IMR-90 (cell line): ENCODE measurements at regions not wholly inside any gene's neighbourhood (a gene's known extent, or its start where the extent isn't known, plus 50 kb on each side); places are given as distances from the start of the nearest gene placed in this dataset.

Experiments
- ATAC-seq: fragments of 200-7000 bp; cut with Tn5 transposase; 2 replicates; pipeline ENCODE4 v1.9.1; 2020; ENCODE audit warnings: low read depth, mild to moderate bottlenecking, moderate library complexity
- BruUV-seq: library from RNA; stranded (reverse); fragments of 400-500 nt; replicated peaks from 2 replicates; lab custom pipeline; 2021; lab: Mats Ljungman, UMichigan
- CTCF ChIA-PET: fragments of 300-600 bp; formaldehyde crosslinking; extraction: SDS; loops from one replicate; lab custom pipeline; 2021; ENCODE audit warnings: antibody characterized with exemption; lab: Yijun Ruan, JAX
- POLR2A ChIA-PET: fragments of 300-600 bp; sonication (Branson Sonifier 250); formaldehyde crosslinking; loops from one replicate; lab custom pipeline; 2022; ENCODE audit warnings: antibody characterized with exemption; ENCODE audit not compliant: unreplicated experiment; lab: Charles Lee
- DNase-seq: peaks from one replicate; pipeline ENCODE4 v3.0.0; 2013
- H2AFZ ChIP-seq: replicated peaks from 2 replicates; pipeline ENCODE3; 2013; ENCODE audit warnings: low read length, mild to moderate bottlenecking; ENCODE audit not compliant: poor library complexity
- H2AK5ac ChIP-seq: 2 replicates; pipeline ENCODE4 v1.6.1; 2013; ENCODE audit warnings: low read depth, low read length, inconsistent platforms
- H2AK9ac ChIP-seq: replicated peaks from 2 replicates; pipeline ENCODE3; 2013; ENCODE audit warnings: mild to moderate bottlenecking, low read depth, low read length, moderate library complexity; ENCODE audit not compliant: poor library complexity
- H2BK120ac ChIP-seq: 2 replicates; pipeline ENCODE4 v1.6.1; 2013; ENCODE audit warnings: low read depth, low read length, inconsistent platforms
- H2BK15ac ChIP-seq: 3 replicates; pipeline ENCODE4 v1.6.1; 2013; ENCODE audit warnings: low read depth, low read length, inconsistent platforms
- H2BK20ac ChIP-seq: 2 replicates; pipeline ENCODE4 v1.6.1; 2013; ENCODE audit warnings: low read depth, mild to moderate bottlenecking, inconsistent platforms, low read length, moderate library complexity
- H2BK5ac ChIP-seq: 2 replicates; pipeline ENCODE4 v1.6.1; 2013; ENCODE audit warnings: mild to moderate bottlenecking, low read depth, low read length, inconsistent platforms; ENCODE audit not compliant: poor library complexity, severe bottlenecking
- H3K14ac ChIP-seq: replicated peaks from 2 replicates; pipeline ENCODE4 v1.6.1; 2013; ENCODE audit warnings: low read depth, low read length, inconsistent platforms
- H3K18ac ChIP-seq: 2 replicates; pipeline ENCODE4 v1.6.1; 2013; ENCODE audit warnings: low read depth, low read length, control low read depth
- H3K23ac ChIP-seq: 2 replicates; pipeline ENCODE4 v1.6.1; 2013; ENCODE audit warnings: low read depth, low read length, inconsistent platforms
- H3K27ac ChIP-seq: 2 replicates; pipeline ENCODE4 v1.5.1; 2013; ENCODE audit warnings: mild to moderate bottlenecking, control low read depth, low read length; ENCODE audit not compliant: insufficient read depth
- H3K27me3 ChIP-seq: 2 replicates; pipeline ENCODE4 v1.6.1; 2013; ENCODE audit warnings: low read length; ENCODE audit not compliant: control insufficient read depth, insufficient read depth
- H3K36me3 ChIP-seq: 2 replicates; pipeline ENCODE4 v1.6.1; 2013; ENCODE audit warnings: low read length, mixed read lengths; ENCODE audit not compliant: control insufficient read depth, insufficient read depth
- H3K4ac ChIP-seq: 2 replicates; pipeline ENCODE4 v1.6.1; 2013; ENCODE audit warnings: low read depth, low read length, inconsistent platforms
- H3K4me1 ChIP-seq: 2 replicates; pipeline ENCODE4 v1.6.1; 2013; ENCODE audit warnings: low read length, mixed read lengths; ENCODE audit not compliant: control insufficient read depth, insufficient read depth
- H3K4me2 ChIP-seq: 2 replicates; pipeline ENCODE4 v1.6.1; 2013; ENCODE audit warnings: low read depth, mild to moderate bottlenecking, control low read depth, low read length, moderate library complexity
- H3K4me3 ChIP-seq: 2 replicates; pipeline ENCODE4 v1.5.1; 2013; ENCODE audit warnings: low read depth, mild to moderate bottlenecking, control low read depth, low read length, moderate library complexity; ENCODE audit not compliant: insufficient read depth
- H3K56ac ChIP-seq: 2 replicates; pipeline ENCODE4 v1.6.1; 2013; ENCODE audit warnings: low read length, inconsistent platforms; ENCODE audit not compliant: insufficient read depth; ENCODE audit errors: extremely low read depth
- H3K79me1 ChIP-seq, 2 experiments: 2 replicates each; pipeline ENCODE4 v1.6.1; 2013; ENCODE audit warnings: low read length in 2 of 2, inconsistent platforms in 1 of 2, low read depth in 1 of 2
- H3K9ac ChIP-seq: 2 replicates; pipeline ENCODE4 v1.6.1; 2013; ENCODE audit warnings: low read depth, low read length, control low read depth
- H3K9me1 ChIP-seq: 2 replicates; pipeline ENCODE4 v1.6.1; 2013; ENCODE audit warnings: low read length, inconsistent platforms; ENCODE audit not compliant: insufficient read depth
- H3K9me3 ChIP-seq: 2 replicates; pipeline ENCODE4 v1.6.1; 2013; ENCODE audit warnings: low read length; ENCODE audit not compliant: control insufficient read depth, insufficient read depth
- H4K20me1 ChIP-seq: 2 replicates; pipeline ENCODE4 v1.6.1; 2013; ENCODE audit warnings: low read length, inconsistent platforms; ENCODE audit not compliant: insufficient read depth
- H4K5ac ChIP-seq: 2 replicates; pipeline ENCODE4 v1.6.1; 2013; ENCODE audit warnings: mild to moderate bottlenecking, low read depth, low read length, control low read depth
- H4K8ac ChIP-seq, 2 experiments: 2 replicates each; pipeline ENCODE4 v1.6.1; 2013; ENCODE audit warnings: low read depth in 2 of 2, low read length in 2 of 2, control low read depth in 1 of 2, inconsistent platforms in 1 of 2
- H4K91ac ChIP-seq: 2 replicates; pipeline ENCODE4 v1.6.1; 2013; ENCODE audit warnings: low read depth, low read length, inconsistent platforms; ENCODE audit not compliant: insufficient read depth
- CHD1 ChIP-seq: IDR thresholded peaks from 2 replicates; pipeline ENCODE4 v1.6.1; 2012; ENCODE audit warnings: low read depth, low read length, improper control_type of control experiment
- MAFK ChIP-seq: IDR thresholded peaks from 2 replicates; pipeline ENCODE4 v1.6.1; 2012; ENCODE audit warnings: low read depth, low read length, improper control_type of control experiment
- MXI1 ChIP-seq: IDR thresholded peaks from 2 replicates; pipeline ENCODE4 v1.6.1; 2012; ENCODE audit warnings: low read depth, mild to moderate bottlenecking, low read length, moderate library complexity, borderline replicate concordance
- POLR2A ChIP-seq: IDR thresholded peaks from 2 replicates; pipeline ENCODE4 v1.6.1; 2012; ENCODE audit warnings: mild to moderate bottlenecking, low read depth, low read length
- RAD21 ChIP-seq: IDR thresholded peaks from 2 replicates; pipeline ENCODE4 v1.6.1; 2012; ENCODE audit warnings: low read length, improper control_type of control experiment
- RCOR1 ChIP-seq: IDR thresholded peaks from 2 replicates; pipeline ENCODE4 v1.6.1; 2012; ENCODE audit warnings: mild to moderate bottlenecking, low read length, improper control_type of control experiment; ENCODE audit not compliant: insufficient replicate concordance
- WGBS, 2 experiments: methylation state at CpG; one replicate each; pipeline versions ENCODE4 v1.1.5 to v1.1.7; 2013; ENCODE audit warnings: missing lambda C conversion rate in 2 of 2; ENCODE audit not compliant: insufficient read length in 1 of 2; ENCODE audit errors: extremely low coverage in 2 of 2; 5-methylcytosine and 5-hydroxymethylcytosine counted together
- dilution Hi-C: fragments of 300-500 bp; cut with HindIII; formaldehyde crosslinking; loops from one replicate; pipeline ENCODE4 v1.14.3; 2018; ENCODE audit warnings: low sequenced_read_pairs; ENCODE audit not compliant: unreplicated experiment
- in situ Hi-C: fragments of 300-500 bp; cut with MboI; formaldehyde crosslinking; loops from 3 replicates; pipeline ENCODE4 v1.14.3; 2019; ENCODE audit warnings: low sequenced_read_pairs, inconsistent platforms, mixed read lengths
- intact Hi-C: fragments of 100-400 bp; cut with micrococcal nuclease; formaldehyde crosslinking; loops from 2 replicates; pipeline ENCODE4 v1.10.0; 2022
- TF ChIP-seq, protein P1 (sequence below): conservative IDR thresholded peaks from 2 replicates; pipeline ENCODE4 v1.5.1; 2012; ENCODE audit warnings: mild to moderate bottlenecking, low read depth, low read length, improper control_type of control experiment

DNA sequence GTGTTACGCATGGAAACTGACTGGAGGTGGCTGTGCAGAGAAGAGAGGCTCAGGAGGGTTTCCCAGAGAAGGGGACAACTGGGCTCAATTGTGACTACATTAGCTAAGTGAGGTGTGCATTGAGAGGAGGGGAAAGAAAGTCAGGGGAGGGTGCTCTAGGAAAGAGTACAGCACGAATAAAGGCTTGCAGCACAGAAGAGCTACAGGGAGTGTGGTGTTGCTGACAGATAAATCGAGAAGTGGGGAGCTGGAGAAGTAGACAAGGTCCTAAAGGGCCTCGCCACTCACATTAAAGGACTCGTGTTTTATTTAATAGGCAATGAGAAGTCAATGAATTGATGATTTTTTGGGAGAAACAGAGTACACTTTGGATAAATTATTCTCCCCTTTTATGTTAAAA is 65.7 kb upstream of the CTAGE1 start:
- Histone ChIP-seq H2BK120ac (no peak overlapping the region), H3K56ac (no peak overlapping the region), H3K4me2 (no peak overlapping the region), H4K91ac (no peak overlapping the region), H3K27me3 (no peaks in the 10 kb centered on the region), H3K4me3 (no peak overlapping the region), H3K9ac (no peak overlapping the region), H3K36me3 (no peaks in the 10 kb centered on the region), H2BK5ac (no peak overlapping the region), H3K9me3 (no peaks in the 10 kb centered on the region), H3K4me1 (peaks cover 2% of the 10 kb centered on the region; the same call in 1 of the 2 replicates), H3K27ac (no peak overlapping the region), H4K5ac (no peak overlapping the region), H3K4ac (no peak overlapping the region), H2AFZ (no peak overlapping the region), H4K20me1 (no peaks in the 10 kb centered on the region), H2BK20ac (no peak overlapping the region), H3K23ac (no peak overlapping the region), H2AK9ac (no peak overlapping the region), H3K14ac (no peak overlapping the region), H2BK15ac (no peak overlapping the region; the same call in 2 of the 3 replicates), H2AK5ac (no peak overlapping the region), H3K18ac (no peak overlapping the region), H4K8ac (no peak overlapping the region), H3K9me1 (peaks cover 2% of the 10 kb centered on the region; the same call in 1 of the 2 replicates), H3K79me1 (no peaks in the 10 kb centered on the region)
- POLR2A ChIA-PET, result no interaction called here
- in situ Hi-C loops, result no loop called here
- no TSS peak for BruUV-seq
- ATAC-seq (no peak), DNase-seq (no peak)
- no CpG with 5 or more reads among the region's 5 CpGs for WGBS, 2 experiments
- TF ChIP-seq RCOR1, result no peak
- TF ChIP-seq MAFK, result no peak
- TF ChIP-seq RAD21, result no peak
- TF ChIP-seq CHD1, result no peak
- TF ChIP-seq MXI1, result no peak
- TF ChIP-seq, protein P1, sequence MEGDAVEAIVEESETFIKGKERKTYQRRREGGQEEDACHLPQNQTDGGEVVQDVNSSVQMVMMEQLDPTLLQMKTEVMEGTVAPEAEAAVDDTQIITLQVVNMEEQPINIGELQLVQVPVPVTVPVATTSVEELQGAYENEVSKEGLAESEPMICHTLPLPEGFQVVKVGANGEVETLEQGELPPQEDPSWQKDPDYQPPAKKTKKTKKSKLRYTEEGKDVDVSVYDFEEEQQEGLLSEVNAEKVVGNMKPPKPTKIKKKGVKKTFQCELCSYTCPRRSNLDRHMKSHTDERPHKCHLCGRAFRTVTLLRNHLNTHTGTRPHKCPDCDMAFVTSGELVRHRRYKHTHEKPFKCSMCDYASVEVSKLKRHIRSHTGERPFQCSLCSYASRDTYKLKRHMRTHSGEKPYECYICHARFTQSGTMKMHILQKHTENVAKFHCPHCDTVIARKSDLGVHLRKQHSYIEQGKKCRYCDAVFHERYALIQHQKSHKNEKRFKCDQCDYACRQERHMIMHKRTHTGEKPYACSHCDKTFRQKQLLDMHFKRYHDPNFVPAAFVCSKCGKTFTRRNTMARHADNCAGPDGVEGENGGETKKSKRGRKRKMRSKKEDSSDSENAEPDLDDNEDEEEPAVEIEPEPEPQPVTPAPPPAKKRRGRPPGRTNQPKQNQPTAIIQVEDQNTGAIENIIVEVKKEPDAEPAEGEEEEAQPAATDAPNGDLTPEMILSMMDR, result no peak
- TF ChIP-seq POLR2A, result no peak
- CTCF ChIA-PET, result no interaction called here
- intact Hi-C loops, result no loop called here
- dilution Hi-C loops, result no loop called here
